ENCODE measurements at regions not wholly inside any gene's neighbourhood (a gene's known extent, or its start where the extent isn't known, plus 50 kb on each side); places are given as distances from the start of the nearest gene placed in this dataset.

DNA sequence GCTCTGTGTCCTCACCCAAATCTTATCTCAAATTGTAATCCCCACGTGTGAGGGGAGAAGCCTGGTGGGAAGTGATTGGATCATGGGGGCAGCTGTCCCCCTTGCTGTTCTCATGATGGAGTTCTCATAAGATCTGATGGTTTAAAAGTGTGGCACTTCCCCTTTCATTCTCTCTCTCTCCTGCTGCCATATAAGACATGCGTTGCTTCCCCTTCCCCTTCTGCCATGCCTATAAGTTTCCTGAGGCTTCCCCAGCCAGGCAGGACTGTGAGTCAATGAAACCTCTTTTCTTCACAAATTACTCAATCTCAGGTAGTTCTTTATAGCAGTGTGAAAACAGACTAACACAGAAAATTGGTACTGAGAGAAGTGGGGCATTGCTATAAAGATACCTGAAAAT lies 107.7 kb downstream of the DMAC1 start:
- TF ChIP-seq, protein P1, sequence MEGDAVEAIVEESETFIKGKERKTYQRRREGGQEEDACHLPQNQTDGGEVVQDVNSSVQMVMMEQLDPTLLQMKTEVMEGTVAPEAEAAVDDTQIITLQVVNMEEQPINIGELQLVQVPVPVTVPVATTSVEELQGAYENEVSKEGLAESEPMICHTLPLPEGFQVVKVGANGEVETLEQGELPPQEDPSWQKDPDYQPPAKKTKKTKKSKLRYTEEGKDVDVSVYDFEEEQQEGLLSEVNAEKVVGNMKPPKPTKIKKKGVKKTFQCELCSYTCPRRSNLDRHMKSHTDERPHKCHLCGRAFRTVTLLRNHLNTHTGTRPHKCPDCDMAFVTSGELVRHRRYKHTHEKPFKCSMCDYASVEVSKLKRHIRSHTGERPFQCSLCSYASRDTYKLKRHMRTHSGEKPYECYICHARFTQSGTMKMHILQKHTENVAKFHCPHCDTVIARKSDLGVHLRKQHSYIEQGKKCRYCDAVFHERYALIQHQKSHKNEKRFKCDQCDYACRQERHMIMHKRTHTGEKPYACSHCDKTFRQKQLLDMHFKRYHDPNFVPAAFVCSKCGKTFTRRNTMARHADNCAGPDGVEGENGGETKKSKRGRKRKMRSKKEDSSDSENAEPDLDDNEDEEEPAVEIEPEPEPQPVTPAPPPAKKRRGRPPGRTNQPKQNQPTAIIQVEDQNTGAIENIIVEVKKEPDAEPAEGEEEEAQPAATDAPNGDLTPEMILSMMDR (IDR thresholded peaks at IDR 0.05; ENCODE audit: low read length), result no peak
- no peak for TF ChIP-seq EZH2 (IDR thresholded peaks at IDR 0.05; ENCODE audit: borderline replicate concordance, low read length)
